OCI-LY7 (cell line): ENCODE measurements at regions not wholly inside any gene's neighbourhood (a gene's known extent, or its start where the extent isn't known, plus 50 kb on each side); places are given as distances from the start of the nearest gene placed in this dataset.

Source experiments
- EZH2phosphoT487 ChIP-seq: fragments of 200-600 bp; sonication (generic); IDR thresholded peaks from 2 replicates; pipeline ENCODE4 v1.6.1; 2018; ENCODE audit warnings: low read depth, borderline replicate concordance, mild to moderate bottlenecking, mixed run types, antibody characterized with exemption, low read length, moderate library complexity, mixed read lengths
- TF ChIP-seq, protein P1 (sequence below): fragments of 200-600 bp; sonication (generic); conservative IDR thresholded peaks from 2 replicates; pipeline ENCODE4 v1.5.1; 2014; ENCODE audit warnings: mild to moderate bottlenecking, antibody characterized with exemption, low read length, moderate library complexity, mixed read lengths

DNA sequence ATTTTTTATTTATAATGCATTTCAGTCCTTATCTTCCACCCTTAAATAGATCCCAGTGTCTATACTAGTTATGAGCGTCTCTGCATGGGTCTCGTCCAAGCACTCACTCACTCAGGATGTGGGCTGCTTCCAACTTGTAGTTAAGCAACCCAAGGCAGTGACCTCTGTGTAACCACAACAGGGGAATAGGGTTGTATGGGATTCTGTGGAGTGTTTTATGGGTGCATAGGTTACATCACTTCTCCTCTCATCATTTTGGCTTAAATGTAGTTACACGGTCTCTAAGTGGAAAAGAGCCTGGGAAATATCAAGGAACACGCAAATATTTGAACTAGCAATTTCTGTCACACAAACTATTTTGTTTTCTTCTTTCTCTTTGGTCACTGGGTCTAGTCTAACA is 931.0 kb downstream of the STIM2 start:
- TF ChIP-seq, protein P1, sequence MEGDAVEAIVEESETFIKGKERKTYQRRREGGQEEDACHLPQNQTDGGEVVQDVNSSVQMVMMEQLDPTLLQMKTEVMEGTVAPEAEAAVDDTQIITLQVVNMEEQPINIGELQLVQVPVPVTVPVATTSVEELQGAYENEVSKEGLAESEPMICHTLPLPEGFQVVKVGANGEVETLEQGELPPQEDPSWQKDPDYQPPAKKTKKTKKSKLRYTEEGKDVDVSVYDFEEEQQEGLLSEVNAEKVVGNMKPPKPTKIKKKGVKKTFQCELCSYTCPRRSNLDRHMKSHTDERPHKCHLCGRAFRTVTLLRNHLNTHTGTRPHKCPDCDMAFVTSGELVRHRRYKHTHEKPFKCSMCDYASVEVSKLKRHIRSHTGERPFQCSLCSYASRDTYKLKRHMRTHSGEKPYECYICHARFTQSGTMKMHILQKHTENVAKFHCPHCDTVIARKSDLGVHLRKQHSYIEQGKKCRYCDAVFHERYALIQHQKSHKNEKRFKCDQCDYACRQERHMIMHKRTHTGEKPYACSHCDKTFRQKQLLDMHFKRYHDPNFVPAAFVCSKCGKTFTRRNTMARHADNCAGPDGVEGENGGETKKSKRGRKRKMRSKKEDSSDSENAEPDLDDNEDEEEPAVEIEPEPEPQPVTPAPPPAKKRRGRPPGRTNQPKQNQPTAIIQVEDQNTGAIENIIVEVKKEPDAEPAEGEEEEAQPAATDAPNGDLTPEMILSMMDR, result no peak
- no peak for TF ChIP-seq EZH2phosphoT487
